OCI-LY3 (cell line): ENCODE measurements at regions not wholly inside any gene's neighbourhood (a gene's known extent, or its start where the extent isn't known, plus 50 kb on each side); places are given as distances from the start of the nearest gene placed in this dataset.

Experiments
- CTCF ChIP-seq: fragments of 200-600, 300-600 bp; sonication (generic); IDR thresholded peaks from 2 replicates; pipeline ENCODE4 v1.5.1; 2014; ENCODE audit warnings: antibody characterized with exemption, low read length, low read depth
- EZH2phosphoT487 ChIP-seq: fragments of 200-600 bp; shearing (Covaris generic); IDR thresholded peaks from 2 replicates; pipeline ENCODE4 v1.6.1; 2018; ENCODE audit warnings: antibody characterized with exemption, mixed run types, low read depth

GRCh38 chr1:38436006-38436405 lies 389.4 kb upstream of the POU3F1 start:
- TF ChIP-seq CTCF (no peak), EZH2phosphoT487 (no peak)
